ENCODE measurements at regions not wholly inside any gene's neighbourhood (a gene's known extent, or its start where the extent isn't known, plus 50 kb on each side); places are given as distances from the start of the nearest gene placed in this dataset.

GRCh38 chr3:27535809-27536392, 51.7 kb upstream of the SLC4A7 start:
- Mint-ChIP-seq H3K9me3 (ENCODE audit: low read depth) (no peaks in the 10 kb centered on the region), H3K27ac (no peak overlapping the region), H3K4me3 (ENCODE audit: low read depth) (no peak overlapping the region), H3K27me3 (no peaks in the 10 kb centered on the region), H3K4me1 (ENCODE audit: low read depth) (peaks cover 19% of the 10 kb centered on the region), H3K36me3 (ENCODE audit: insufficient read depth) (no peaks in the 10 kb centered on the region)
- no peak for TF ChIP-seq CTCF (IDR thresholded peaks at IDR 0.05; ENCODE audit: unreplicated experiment)
- DNase-seq (ENCODE audit: low spot score, unreplicated experiment) = no peak

GRCh38 chr3:27533718-27534573, 49.8 kb upstream of the SLC4A7 start:
- DNase-seq (ENCODE audit: low spot score, unreplicated experiment) = no peak
- H3K27ac Mint-ChIP-seq = peak overlapping the region; percentile 36
- TF ChIP-seq CTCF (IDR thresholded peaks at IDR 0.05; ENCODE audit: unreplicated experiment) = peak; percentile 10
- peaks cover 19% of the 10 kb centered on the region for H3K4me1 Mint-ChIP-seq (ENCODE audit: low read depth)
- no peaks in the 10 kb centered on the region for H3K9me3 Mint-ChIP-seq (ENCODE audit: low read depth)
- no peaks in the 10 kb centered on the region for H3K27me3 Mint-ChIP-seq
- no peaks in the 10 kb centered on the region for H3K36me3 Mint-ChIP-seq (ENCODE audit: insufficient read depth)
- no peak overlapping the region for H3K4me3 Mint-ChIP-seq (ENCODE audit: low read depth)

Data from progenitor cell of endocrine pancreas (in vitro differentiated cells).